Upper lobe of left lung (tissue), 4 donors: ENCODE measurements at regions not wholly inside any gene's neighbourhood (a gene's known extent, or its start where the extent isn't known, plus 50 kb on each side); places are given as distances from the start of the nearest gene placed in this dataset.

ENCODE experiments used
- CTCF ChIP-seq, 6 experiments: fragments of 450-650 bp in 4 of 6; fragments of 200-600 bp in 2 of 6; sonication (generic) in 2 of 6; IDR thresholded peaks; one replicate each; pipeline ENCODE4 v1.5.1; 2016 to 2019; ENCODE audit warnings: antibody characterized with exemption in 6 of 6
- POLR2A ChIP-seq, 4 donors: fragments of 450-650 bp; IDR thresholded peaks; one replicate each; pipeline ENCODE4 v1.5.1; 2016 to 2017; ENCODE audit warnings: antibody characterized with exemption in 4 of 4, mild to moderate bottlenecking in 2 of 4
- POLR2AphosphoS5 ChIP-seq, 2 donors: sonication (generic); formaldehyde crosslinking; IDR thresholded peaks; one replicate each; pipeline ENCODE4 v1.5.1; 2017; ENCODE audit warnings: antibody characterized with exemption in 2 of 2

GRCh38 chr2:226059961-226060627 is 660.6 kb downstream of the NYAP2 start:
- TF ChIP-seq CTCF (IDR thresholded peaks at IDR 0.05) (no peak), POLR2A (IDR thresholded peaks at IDR 0.05) (no peak), POLR2AphosphoS5 (IDR thresholded peaks at IDR 0.05) (no peak)
